ENCODE measurements at regions not wholly inside any gene's neighbourhood (a gene's known extent, or its start where the extent isn't known, plus 50 kb on each side); places are given as distances from the start of the nearest gene placed in this dataset.
A peak's percentile ranks its signal among the peaks of the same experiment; 100 is the strongest.

GRCh38 chr1:63005812-63006211 lies 221.9 kb downstream of the ATG4C start:
- intact Hi-C loops (cut with DNase I): no loop called here
- no peaks in the 10 kb centered on the region for H3K36me3 ChIP-seq
- ATAC-seq: no peak

DNA sequence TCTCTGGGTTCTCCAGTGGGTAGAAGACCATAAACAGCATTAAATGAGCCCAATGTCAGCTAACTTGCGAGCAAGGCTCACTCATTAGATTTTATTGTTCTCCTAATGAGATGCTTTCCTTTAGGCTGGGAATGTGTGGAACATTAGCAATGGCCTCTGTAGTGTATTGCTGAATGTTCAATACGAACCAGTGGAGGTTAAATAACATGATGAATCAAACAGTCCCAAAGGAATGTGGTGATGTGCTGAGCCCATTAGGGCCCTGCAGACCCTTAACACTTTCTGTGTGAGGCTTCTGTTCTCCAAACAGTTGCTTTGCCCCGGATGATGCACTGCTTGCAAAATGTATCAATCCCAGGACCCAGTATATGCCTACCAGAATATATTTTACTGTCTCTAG lies 225.5 kb downstream of the ATG4C start:
- Histone ChIP-seq H3K4me3 (no peak overlapping the region), H3K27ac (no peak overlapping the region), H3K9me3 (no peaks in the 10 kb centered on the region), H3K4me1 (no peaks in the 10 kb centered on the region), H3K36me3 (no peaks in the 10 kb centered on the region), H3K27me3 (ENCODE audit: low read depth) (no peaks in the 10 kb centered on the region)
- intact Hi-C loops (cut with DNase I): no loop called here
- ATAC-seq (no peak), DNase-seq (no peak)
- no peak for TF ChIP-seq CTCF (IDR thresholded peaks at IDR 0.05)

More at GRCh38 chr1:63005812-63006211, 221.9 kb downstream of the ATG4C start:
- DNase-seq: no peak
- Histone ChIP-seq H3K4me1 (no peaks in the 10 kb centered on the region), H3K9me3 (no peaks in the 10 kb centered on the region), H3K27me3 (ENCODE audit: low read depth) (no peaks in the 10 kb centered on the region), H3K4me3 (no peak overlapping the region), H3K27ac (no peak overlapping the region)
- no peak for TF ChIP-seq CTCF (IDR thresholded peaks at IDR 0.05)

GRCh38 chr1:63010913-63011660 lies 227.2 kb downstream of the ATG4C start:
- Histone ChIP-seq H3K27me3 (ENCODE audit: low read depth) (no peaks in the 10 kb centered on the region), H3K36me3 (no peaks in the 10 kb centered on the region), H3K9me3 (no peaks in the 10 kb centered on the region), H3K27ac (no peak overlapping the region), H3K4me3 (no peak overlapping the region), H3K4me1 (no peaks in the 10 kb centered on the region)
- DNase-seq (no peak), ATAC-seq (no peak)
- intact Hi-C loops (cut with DNase I): no loop called here
- TF ChIP-seq CTCF (IDR thresholded peaks at IDR 0.05): no peak

- no peak overlapping the region for H3K27ac ChIP-seq
- intact Hi-C loops (cut with DNase I): no loop called here
- TF ChIP-seq CTCF (IDR thresholded peaks at IDR 0.05): no peak
- H3K4me1 ChIP-seq: no peaks in the 10 kb centered on the region
- H3K4me3 ChIP-seq: no peak overlapping the region
- H3K27me3 ChIP-seq (ENCODE audit: low read depth): no peaks in the 10 kb centered on the region
- ATAC-seq (peak; percentile 38 to 46), DNase-seq (no peak)
- no peaks in the 10 kb centered on the region for H3K36me3 ChIP-seq
- H3K9me3 ChIP-seq: no peaks in the 10 kb centered on the region
Observed at GRCh38 chr1:63012339-63012738, 228.4 kb downstream of the ATG4C start.

GRCh38 chr1:63014267-63014666 lies 230.3 kb downstream of the ATG4C start:
- H3K9me3 ChIP-seq: no peaks in the 10 kb centered on the region
- no peaks in the 10 kb centered on the region for H3K27me3 ChIP-seq (ENCODE audit: low read depth)
- intact Hi-C loops (cut with DNase I): no loop called here
- no peak for TF ChIP-seq CTCF (IDR thresholded peaks at IDR 0.05)
- H3K4me1 ChIP-seq: no peaks in the 10 kb centered on the region
- H3K36me3 ChIP-seq: no peaks in the 10 kb centered on the region
- no peak overlapping the region for H3K27ac ChIP-seq
- no peak for DNase-seq
- ATAC-seq: no peak
- H3K4me3 ChIP-seq: no peak overlapping the region

All from lower lobe of right lung (tissue), 2 donors.